ENCODE measurements at regions not wholly inside any gene's neighbourhood (a gene's known extent, or its start where the extent isn't known, plus 50 kb on each side); places are given as distances from the start of the nearest gene placed in this dataset.

- no peak for TF ChIP-seq CTCF (conservative IDR thresholded peaks at IDR 0.05; ENCODE audit: low read depth in 2 of 2)
- no peak for TF ChIP-seq EZH2 (IDR thresholded peaks at IDR 0.05; ENCODE audit: low read depth, unreplicated experiment)
- TF ChIP-seq REST (IDR thresholded peaks at IDR 0.05; ENCODE audit: unreplicated experiment) = no peak
- no peak for TF ChIP-seq POLR2AphosphoS5 (IDR thresholded peaks at IDR 0.05; ENCODE audit: low read depth)
- TF ChIP-seq STAT1 (IDR thresholded peaks at IDR 0.05; ENCODE audit: unreplicated experiment) = no peak
- no peak for TF ChIP-seq ETS1 (IDR thresholded peaks at IDR 0.05)
- no peak for TF ChIP-seq EZH2phosphoT487 (IDR thresholded peaks at IDR 0.05; ENCODE audit: unreplicated experiment)
- no peak for TF ChIP-seq CREB1 (CRISPR knock-in tag; IDR thresholded peaks at IDR 0.05; ENCODE audit: low read depth)
- no peak for TF ChIP-seq ZNF331 (CRISPR knock-in tag; IDR thresholded peaks at IDR 0.05; ENCODE audit: low read depth)
- TF ChIP-seq NANOG (IDR thresholded peaks at IDR 0.05; ENCODE audit: borderline replicate concordance) = no peak
- TF ChIP-seq JUNB (IDR thresholded peaks at IDR 0.05; ENCODE audit: unreplicated experiment) = no peak
Observed at GRCh38 chr14:104294628-104294982, 156.2 kb downstream of the KIF26A start.

Data from GM23338 (cell line).